ENCODE measurements at regions not wholly inside any gene's neighbourhood (a gene's known extent, or its start where the extent isn't known, plus 50 kb on each side); places are given as distances from the start of the nearest gene placed in this dataset.

DNA sequence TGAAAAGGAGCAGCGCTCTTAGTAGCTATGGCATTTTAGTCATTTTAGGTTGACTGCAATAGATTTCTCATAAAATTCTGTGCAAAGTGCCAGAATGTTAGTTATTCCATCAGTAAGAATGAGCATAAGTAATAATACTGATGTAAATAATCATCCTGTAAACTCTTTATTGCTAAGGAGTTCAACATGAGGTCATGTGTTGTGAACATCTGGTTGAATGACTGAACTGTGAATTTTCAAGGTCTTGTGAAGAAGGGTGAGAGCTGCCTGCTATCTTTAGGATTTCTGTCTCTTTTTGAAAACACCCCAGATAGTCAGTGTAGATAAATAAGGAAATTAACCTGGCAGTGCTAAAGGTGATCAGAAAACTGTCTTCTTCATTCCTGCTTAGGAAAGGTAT is 333.4 kb upstream of the TBC1D5 start:
- TF ChIP-seq, protein P1, sequence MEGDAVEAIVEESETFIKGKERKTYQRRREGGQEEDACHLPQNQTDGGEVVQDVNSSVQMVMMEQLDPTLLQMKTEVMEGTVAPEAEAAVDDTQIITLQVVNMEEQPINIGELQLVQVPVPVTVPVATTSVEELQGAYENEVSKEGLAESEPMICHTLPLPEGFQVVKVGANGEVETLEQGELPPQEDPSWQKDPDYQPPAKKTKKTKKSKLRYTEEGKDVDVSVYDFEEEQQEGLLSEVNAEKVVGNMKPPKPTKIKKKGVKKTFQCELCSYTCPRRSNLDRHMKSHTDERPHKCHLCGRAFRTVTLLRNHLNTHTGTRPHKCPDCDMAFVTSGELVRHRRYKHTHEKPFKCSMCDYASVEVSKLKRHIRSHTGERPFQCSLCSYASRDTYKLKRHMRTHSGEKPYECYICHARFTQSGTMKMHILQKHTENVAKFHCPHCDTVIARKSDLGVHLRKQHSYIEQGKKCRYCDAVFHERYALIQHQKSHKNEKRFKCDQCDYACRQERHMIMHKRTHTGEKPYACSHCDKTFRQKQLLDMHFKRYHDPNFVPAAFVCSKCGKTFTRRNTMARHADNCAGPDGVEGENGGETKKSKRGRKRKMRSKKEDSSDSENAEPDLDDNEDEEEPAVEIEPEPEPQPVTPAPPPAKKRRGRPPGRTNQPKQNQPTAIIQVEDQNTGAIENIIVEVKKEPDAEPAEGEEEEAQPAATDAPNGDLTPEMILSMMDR (IDR thresholded peaks at IDR 0.05) = no peak
- TF ChIP-seq POLR2A (IDR thresholded peaks at IDR 0.05) = no peak
